NCI-H1048 (cell line): ENCODE measurements at regions not wholly inside any gene's neighbourhood (a gene's known extent, or its start where the extent isn't known, plus 50 kb on each side); places are given as distances from the start of the nearest gene placed in this dataset.

Source experiments
- DNase-seq: peaks from one replicate; lab custom pipeline; 2025; lab: John Stamatoyannopoulos, UW

GRCh38 chr6:113511100-113511499, 346.0 kb upstream of the MARCKS start:
- DNase-seq, result no peak

- DNase-seq, result no peak
Measured at GRCh38 chr6:113512576-113512975, 344.6 kb upstream of the MARCKS start.

- DNase-seq, result no peak
Measured at GRCh38 chr6:113513086-113513485, 344.1 kb upstream of the MARCKS start.

- DNase-seq, result no peak
Measured at GRCh38 chr6:113522376-113522775, 334.8 kb upstream of the MARCKS start.

- no peak for DNase-seq
Measured at GRCh38 chr6:113524826-113525225, 332.3 kb upstream of the MARCKS start.

GRCh38 chr6:113526553-113526952, 330.6 kb upstream of the MARCKS start:
- DNase-seq, result no peak

GRCh38 chr6:113526995-113527394, 330.1 kb upstream of the MARCKS start:
- no peak for DNase-seq

GRCh38 chr6:113528111-113528510, 329.0 kb upstream of the MARCKS start:
- DNase-seq, result no peak

GRCh38 chr6:113529196-113529595, 327.9 kb upstream of the MARCKS start:
- DNase-seq, result no peak

GRCh38 chr6:113529879-113530278, 327.3 kb upstream of the MARCKS start:
- DNase-seq, result no peak

GRCh38 chr6:113530769-113531168, 326.4 kb upstream of the MARCKS start:
- no peak for DNase-seq

- DNase-seq, result no peak
Measured at GRCh38 chr6:113539202-113539601, 317.9 kb upstream of the MARCKS start.

GRCh38 chr6:113539623-113540022, 317.5 kb upstream of the MARCKS start:
- no peak for DNase-seq

GRCh38 chr6:113540466-113540865, 316.7 kb upstream of the MARCKS start:
- no peak for DNase-seq

GRCh38 chr6:113551168-113551567, 306.0 kb upstream of the MARCKS start:
- no peak for DNase-seq

GRCh38 chr6:113556775-113557174, 300.4 kb upstream of the MARCKS start:
- no peak for DNase-seq

GRCh38 chr6:113558431-113558830, 298.7 kb upstream of the MARCKS start:
- DNase-seq, result no peak

GRCh38 chr6:113558966-113559365, 298.2 kb upstream of the MARCKS start:
- no peak for DNase-seq

- DNase-seq, result no peak
Measured at GRCh38 chr6:113560376-113560775, 296.8 kb upstream of the MARCKS start.

GRCh38 chr6:113560908-113561307, 296.2 kb upstream of the MARCKS start:
- no peak for DNase-seq

- no peak for DNase-seq
Measured at GRCh38 chr6:113562248-113562647, 294.9 kb upstream of the MARCKS start.

GRCh38 chr6:113564371-113565171, 292.6 kb upstream of the MARCKS start:
- no peak for DNase-seq

- DNase-seq, result no peak
Measured at GRCh38 chr6:113565306-113565705, 291.8 kb upstream of the MARCKS start.

GRCh38 chr6:113570161-113570560, 287.0 kb upstream of the MARCKS start:
- DNase-seq, result no peak
